Trophoblast cell (in vitro differentiated cells and primary cell): ENCODE measurements at regions not wholly inside any gene's neighbourhood (a gene's known extent, or its start where the extent isn't known, plus 50 kb on each side); places are given as distances from the start of the nearest gene placed in this dataset.
A peak's percentile ranks its signal among the peaks of the same experiment; 100 is the strongest.

Source experiments
- DNase-seq, 2 donors: peaks; one replicate each; pipeline ENCODE4 v3.0.0-alpha.2; 2016
- H2AFZ ChIP-seq: 2 replicates; pipeline ENCODE4 v1.6.1; 2013; ENCODE audit warnings: low read length, moderate library complexity, mild to moderate bottlenecking; ENCODE audit not compliant: insufficient read depth, poor library complexity
- H2AK5ac ChIP-seq: 2 replicates; pipeline ENCODE4 v1.6.1; 2013; ENCODE audit warnings: mild to moderate bottlenecking, low read length
- H2BK120ac ChIP-seq: 2 replicates; pipeline ENCODE4 v1.6.1; 2013; ENCODE audit warnings: low read length, mild to moderate bottlenecking, moderate library complexity; ENCODE audit not compliant: insufficient read depth, poor library complexity
- H2BK12ac ChIP-seq: 2 replicates; pipeline ENCODE4 v1.6.1; 2013; ENCODE audit warnings: mild to moderate bottlenecking, low read length, moderate library complexity
- H2BK5ac ChIP-seq: 2 replicates; pipeline ENCODE4 v1.6.1; 2013; ENCODE audit warnings: low read length, low read depth, moderate library complexity, mild to moderate bottlenecking; ENCODE audit not compliant: poor library complexity
- H3K14ac ChIP-seq: 2 replicates; pipeline ENCODE4 v1.6.1; 2013; ENCODE audit warnings: mild to moderate bottlenecking, low read length
- H3K18ac ChIP-seq: 2 replicates; pipeline ENCODE4 v1.6.1; 2013; ENCODE audit warnings: mild to moderate bottlenecking, low read length
- H3K23ac ChIP-seq: 2 replicates; pipeline ENCODE4 v1.6.1; 2013; ENCODE audit warnings: low read length
- H3K27ac ChIP-seq: 2 replicates; pipeline ENCODE4 v1.5.1; 2013; ENCODE audit warnings: low read depth, mild to moderate bottlenecking, inconsistent platforms, low read length, moderate library complexity
- H3K27me3 ChIP-seq: 2 replicates; pipeline ENCODE4 v1.6.1; 2013; ENCODE audit warnings: inconsistent platforms, mild to moderate bottlenecking, low read length, moderate library complexity; ENCODE audit not compliant: insufficient read depth
- H3K36me3 ChIP-seq, 2 experiments: 1 replicate in 1 of 2; 2 replicates in 1 of 2; pipeline ENCODE4 v1.6.1; 2013; ENCODE audit warnings: low read length in 2 of 2, mild to moderate bottlenecking in 2 of 2, moderate library complexity in 1 of 2; ENCODE audit not compliant: insufficient read depth in 2 of 2, control insufficient read depth in 1 of 2
- H3K4ac ChIP-seq: 2 replicates; pipeline ENCODE4 v1.6.1; 2013; ENCODE audit warnings: low read depth, mild to moderate bottlenecking, low read length, moderate library complexity
- H3K4me1 ChIP-seq, 2 experiments: 1 replicate in 1 of 2; 2 replicates in 1 of 2; pipeline ENCODE4 v1.6.1; 2013; ENCODE audit warnings: low read length in 2 of 2, mild to moderate bottlenecking in 2 of 2, moderate library complexity in 1 of 2; ENCODE audit not compliant: insufficient read depth in 2 of 2, control insufficient read depth in 1 of 2
- H3K4me2 ChIP-seq: 2 replicates; pipeline ENCODE4 v1.6.1; 2013; ENCODE audit warnings: inconsistent platforms, mild to moderate bottlenecking, low read length, moderate library complexity
- H3K4me3 ChIP-seq: 2 replicates; pipeline ENCODE4 v1.5.1; 2013; ENCODE audit warnings: mild to moderate bottlenecking, low read depth, low read length, inconsistent platforms
- H3K79me1 ChIP-seq: one replicate; pipeline ENCODE4 v1.6.1; 2013; ENCODE audit warnings: low read length
- H3K79me2 ChIP-seq: 2 replicates; pipeline ENCODE4 v1.6.1; 2013; ENCODE audit warnings: low read length, mild to moderate bottlenecking; ENCODE audit not compliant: control insufficient read depth, insufficient read depth, poor library complexity
- H3K9ac ChIP-seq: 2 replicates; pipeline ENCODE4 v1.6.1; 2013; ENCODE audit warnings: mild to moderate bottlenecking, low read length
- H3K9me3 ChIP-seq: 2 replicates; pipeline ENCODE4 v1.6.1; 2013; ENCODE audit warnings: low read depth, mild to moderate bottlenecking, control low read depth, inconsistent platforms, low read length; ENCODE audit not compliant: insufficient read depth
- H4K12ac ChIP-seq: 2 replicates; pipeline ENCODE4 v1.6.1; 2013; ENCODE audit warnings: low read depth, mild to moderate bottlenecking, low read length, moderate library complexity
- H4K8ac ChIP-seq: 2 replicates; pipeline ENCODE4 v1.6.1; 2013; ENCODE audit warnings: low read depth, mild to moderate bottlenecking, low read length, moderate library complexity
- H4K91ac ChIP-seq: one replicate; pipeline ENCODE4 v1.6.1; 2013; ENCODE audit warnings: low read depth, mild to moderate bottlenecking, low read length, moderate library complexity
- WGBS: extraction: QIAGEN DNeasy Blood & Tissue Kit; methylation state at CpG from one replicate; pipeline ENCODE4 v1.1.7; 2013; ENCODE audit warnings: missing lambda C conversion rate; ENCODE audit not compliant: insufficient read length, insufficient coverage; ENCODE audit errors: extremely low coverage; 5-methylcytosine and 5-hydroxymethylcytosine counted together

- Histone ChIP-seq H3K4me2 (no peak overlapping the region), H3K79me1 (no peaks in the 10 kb centered on the region), H3K27ac (no peak overlapping the region), H4K91ac (no peak overlapping the region), H2BK5ac (no peak overlapping the region), H3K4me3 (no peak overlapping the region), H2AK5ac (no peak overlapping the region), H3K9me3 (no peaks in the 10 kb centered on the region), H3K27me3 (no peaks in the 10 kb centered on the region), H3K9ac (no peak overlapping the region), H3K4ac (no peak overlapping the region), H3K4me1 (no peaks in the 10 kb centered on the region), H3K79me2 (no peaks in the 10 kb centered on the region), H4K12ac (no peak overlapping the region), H2AFZ (no peak overlapping the region), H3K23ac (no peak overlapping the region), H3K36me3 (no peaks in the 10 kb centered on the region), H3K14ac (no peak overlapping the region), H4K8ac (no peak overlapping the region), H2BK120ac (no peak overlapping the region), H3K18ac (no peak overlapping the region), H2BK12ac (no peak overlapping the region)
- WGBS = no CpG with 5 or more reads among the region's 5 CpGs
- DNase-seq = no peak
These were observed 94.7 kb downstream of the SLC41A2 start for GRCh38 chr12:104863296-104863948.

- Histone ChIP-seq H2AK5ac (no peak overlapping the region), H3K4me1 (no peaks in the 10 kb centered on the region), H3K23ac (no peak overlapping the region), H2BK12ac (no peak overlapping the region), H3K36me3 (no peaks in the 10 kb centered on the region), H3K4ac (no peak overlapping the region), H2BK5ac (no peak overlapping the region), H3K79me1 (no peaks in the 10 kb centered on the region), H4K12ac (no peak overlapping the region), H3K4me2 (no peak overlapping the region), H3K4me3 (no peak overlapping the region), H4K91ac (no peak overlapping the region), H3K9me3 (no peaks in the 10 kb centered on the region), H3K27me3 (no peaks in the 10 kb centered on the region), H3K14ac (no peak overlapping the region), H3K79me2 (no peaks in the 10 kb centered on the region), H3K9ac (no peak overlapping the region), H3K27ac (no peak overlapping the region), H4K8ac (no peak overlapping the region), H2BK120ac (no peak overlapping the region), H3K18ac (no peak overlapping the region), H2AFZ (no peak overlapping the region)
- no CpG with 5 or more reads among the region's 4 CpGs for WGBS
- no peak for DNase-seq
These were observed 99.2 kb downstream of the SLC41A2 start for GRCh38 chr12:104858611-104859543.

DNA sequence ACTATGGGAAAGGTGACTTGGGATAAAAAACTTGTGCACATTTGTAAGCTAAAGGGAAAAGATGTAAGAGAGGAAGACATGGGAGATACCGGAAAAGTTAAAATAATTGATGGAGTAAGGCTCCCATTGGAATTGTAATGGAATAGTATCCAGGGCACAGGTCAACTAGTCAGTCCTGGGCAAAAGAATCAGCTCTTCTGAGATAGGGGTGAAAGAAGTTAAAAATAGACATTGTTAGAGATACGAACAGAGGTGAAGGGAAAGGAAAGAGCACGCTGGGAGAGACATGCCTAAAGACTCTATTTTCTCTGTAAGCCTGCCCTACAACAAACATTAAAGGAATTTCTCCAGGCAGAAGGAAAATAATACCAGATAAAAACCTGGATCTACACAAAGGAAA lies 101.6 kb downstream of the SLC41A2 start:
- H3K79me2 ChIP-seq = no peaks in the 10 kb centered on the region
- H3K4me1 ChIP-seq = no peaks in the 10 kb centered on the region
- H2AFZ ChIP-seq = no peak overlapping the region
- H3K79me1 ChIP-seq = no peaks in the 10 kb centered on the region
- H3K23ac ChIP-seq = no peak overlapping the region
- no peaks in the 10 kb centered on the region for H3K36me3 ChIP-seq
- no peak overlapping the region for H4K12ac ChIP-seq
- H3K9me3 ChIP-seq = no peaks in the 10 kb centered on the region
- no peaks in the 10 kb centered on the region for H3K27me3 ChIP-seq
- H2AK5ac ChIP-seq = no peak overlapping the region
- H2BK120ac ChIP-seq = no peak overlapping the region
- H3K4me3 ChIP-seq = no peak overlapping the region
- no peak overlapping the region for H3K4me2 ChIP-seq
- H3K4ac ChIP-seq = no peak overlapping the region
- H3K18ac ChIP-seq = no peak overlapping the region
- H3K14ac ChIP-seq = no peak overlapping the region
- H3K9ac ChIP-seq = no peak overlapping the region
- no CpG with 5 or more reads among the region's 3 CpGs for WGBS
- no peak overlapping the region for H4K91ac ChIP-seq
- no peak for DNase-seq
- H2BK12ac ChIP-seq = no peak overlapping the region
- no peak overlapping the region for H3K27ac ChIP-seq
- H4K8ac ChIP-seq = no peak overlapping the region
- no peak overlapping the region for H2BK5ac ChIP-seq

- no peak overlapping the region for H3K27ac ChIP-seq
- H2BK120ac ChIP-seq = no peak overlapping the region
- H3K4ac ChIP-seq = no peak overlapping the region
- no peaks in the 10 kb centered on the region for H3K27me3 ChIP-seq
- no peak overlapping the region for H4K12ac ChIP-seq
- H3K4me2 ChIP-seq = no peak overlapping the region
- H2AK5ac ChIP-seq = no peak overlapping the region
- WGBS = no CpG with 5 or more reads among the region's 6 CpGs
- H2BK12ac ChIP-seq = no peak overlapping the region
- no peaks in the 10 kb centered on the region for H3K79me2 ChIP-seq
- no peak overlapping the region for H3K9ac ChIP-seq
- H3K9me3 ChIP-seq = no peaks in the 10 kb centered on the region
- no peak overlapping the region for H2AFZ ChIP-seq
- H3K4me3 ChIP-seq = no peak overlapping the region
- peak overlapping the region; percentile 49 for H3K23ac ChIP-seq
- no peak overlapping the region for H2BK5ac ChIP-seq
- no peak overlapping the region for H3K18ac ChIP-seq
- no peak overlapping the region for H3K14ac ChIP-seq
- H4K8ac ChIP-seq = no peak overlapping the region
- H3K36me3 ChIP-seq = no peaks in the 10 kb centered on the region
- H4K91ac ChIP-seq = no peak overlapping the region
- H3K79me1 ChIP-seq = no peaks in the 10 kb centered on the region
- no peaks in the 10 kb centered on the region for H3K4me1 ChIP-seq
- no peak for DNase-seq
These were observed 102.5 kb downstream of the SLC41A2 start for GRCh38 chr12:104855599-104855998.
